GM21825 (cell line): ENCODE measurements at regions not wholly inside any gene's neighbourhood (a gene's known extent, or its start where the extent isn't known, plus 50 kb on each side); places are given as distances from the start of the nearest gene placed in this dataset.
"Not testable (repeated sequence)": the region's sequence is repeated elsewhere in the genome, so short reads cannot be mapped to it uniquely, and the experiment has no call there.

Source experiments
- ATAC-seq: cut with Tn5 transposase; IDR thresholded peaks from one replicate; pipeline ENCODE4 v1.9.1; 2021; ENCODE audit warnings: mild to moderate bottlenecking, moderate library complexity; ENCODE audit not compliant: unreplicated experiment

- not testable (repeated sequence) for ATAC-seq
Observed at GRCh38 chr17:64800987-64801386, 118.3 kb downstream of the LRRC37A3 start.

GRCh38 chr17:64800361-64800895 lies 118.8 kb downstream of the LRRC37A3 start:
- ATAC-seq, result not testable (repeated sequence)

DNA sequence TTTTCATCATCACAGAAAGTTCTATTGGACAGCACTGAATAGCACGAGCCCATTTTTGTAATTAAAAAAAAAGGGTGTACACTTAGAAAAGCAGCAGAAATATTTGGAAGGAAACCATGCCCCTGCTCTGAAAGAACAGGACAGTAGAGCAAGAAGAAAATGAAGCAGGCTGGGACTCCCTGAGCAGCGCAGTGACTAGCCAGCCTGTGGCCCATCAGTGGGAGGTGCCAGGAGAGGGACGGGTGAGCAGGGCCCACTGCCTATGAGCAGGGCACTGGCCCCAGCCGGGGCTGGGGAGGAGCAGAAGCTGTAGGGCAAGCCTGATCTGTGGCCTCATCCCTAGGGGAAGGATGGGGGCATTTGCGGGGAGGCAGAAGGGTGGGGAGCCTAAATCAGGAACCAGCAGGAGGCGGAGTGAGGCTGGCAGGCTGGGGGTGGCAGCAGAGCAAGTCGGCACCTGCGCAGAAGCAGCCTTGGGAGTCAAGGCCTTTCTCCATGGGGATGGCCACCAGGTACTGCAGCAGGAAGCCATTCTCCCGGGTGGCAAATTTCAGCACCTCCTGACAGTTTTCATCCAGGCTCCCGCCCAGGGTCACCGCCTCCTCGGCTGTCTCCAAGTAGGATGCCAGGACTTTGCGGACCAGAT lies 119.6 kb downstream of the LRRC37A3 start:
- not testable (repeated sequence) for ATAC-seq

GRCh38 chr17:64798961-64799360 lies 120.3 kb downstream of the LRRC37A3 start:
- ATAC-seq, result not testable (repeated sequence)

DNA sequence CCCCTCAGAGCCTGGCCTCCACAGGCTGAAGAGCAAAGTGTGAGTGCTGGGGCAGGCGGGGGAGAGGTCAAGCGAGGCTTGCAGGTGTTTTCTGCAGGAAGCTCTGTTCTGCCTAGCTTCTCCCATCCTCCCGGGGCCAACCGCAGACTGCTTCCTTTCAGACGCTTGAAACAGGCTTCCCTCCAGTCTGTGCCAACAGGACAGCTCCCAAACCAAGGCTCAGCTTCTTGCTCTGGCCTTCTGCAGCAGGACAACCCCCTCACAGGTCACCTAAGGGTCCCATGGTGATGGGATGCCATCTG lies 120.8 kb downstream of the LRRC37A3 start:
- peak; percentile 61 for ATAC-seq

- not testable (repeated sequence) for ATAC-seq
Observed at GRCh38 chr17:64797746-64798488, 121.4 kb downstream of the LRRC37A3 start.

DNA sequence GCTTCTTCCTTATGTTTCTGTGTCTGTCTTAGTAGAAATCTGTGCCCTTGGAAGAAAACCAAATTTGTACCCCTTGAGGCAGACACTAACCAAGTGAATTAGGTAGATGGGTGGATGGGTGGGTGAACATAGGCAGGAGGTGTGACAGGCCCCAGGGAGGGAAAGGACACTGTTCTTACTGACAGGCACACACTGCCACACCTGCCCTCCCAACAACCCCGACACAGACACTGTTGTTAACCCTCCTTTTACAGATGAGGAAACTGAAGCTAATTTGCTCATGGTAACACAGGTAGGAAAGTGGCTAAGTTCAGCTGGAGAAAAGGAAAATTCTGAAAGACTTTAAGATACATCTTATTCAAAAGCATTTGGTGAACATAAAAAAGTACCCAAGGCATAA lies 123.9 kb downstream of the LRRC37A3 start:
- not testable (repeated sequence) for ATAC-seq

- ATAC-seq, result not testable (repeated sequence)
Observed at GRCh38 chr17:64794548-64795274, 124.6 kb downstream of the LRRC37A3 start.

- ATAC-seq, result not testable (repeated sequence)
Observed at GRCh38 chr17:64794113-64794512, 125.2 kb downstream of the LRRC37A3 start.

GRCh38 chr17:64792793-64793575 lies 126.3 kb downstream of the LRRC37A3 start:
- ATAC-seq, result not testable (repeated sequence)

GRCh38 chr17:64792276-64792675 lies 127.0 kb downstream of the LRRC37A3 start:
- not testable (repeated sequence) for ATAC-seq

GRCh38 chr17:64791691-64792090 lies 127.6 kb downstream of the LRRC37A3 start:
- not testable (repeated sequence) for ATAC-seq

DNA sequence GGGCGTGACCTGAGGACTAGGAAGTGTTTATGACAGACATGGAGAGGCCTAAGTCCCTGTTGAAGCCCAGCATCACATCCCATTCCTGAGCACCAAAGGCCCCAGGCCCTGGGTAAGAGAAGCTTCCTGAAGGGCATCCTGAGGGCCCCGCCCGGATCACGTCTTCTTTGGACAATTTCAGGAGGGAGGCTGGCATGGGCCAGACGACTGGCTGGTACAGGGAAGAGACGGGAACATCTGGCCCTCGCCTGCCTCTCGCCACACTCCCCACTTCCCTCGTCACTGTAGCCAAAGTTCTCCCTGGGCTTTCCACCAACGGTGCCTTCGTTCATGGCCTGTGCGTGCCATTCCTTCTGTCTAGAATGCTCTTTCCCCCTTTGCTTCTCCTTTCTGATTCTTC lies 128.1 kb downstream of the LRRC37A3 start:
- ATAC-seq, result not testable (repeated sequence)

- ATAC-seq, result not testable (repeated sequence)
Observed at GRCh38 chr17:64790690-64791089, 128.6 kb upstream of the SMURF2 start.

DNA sequence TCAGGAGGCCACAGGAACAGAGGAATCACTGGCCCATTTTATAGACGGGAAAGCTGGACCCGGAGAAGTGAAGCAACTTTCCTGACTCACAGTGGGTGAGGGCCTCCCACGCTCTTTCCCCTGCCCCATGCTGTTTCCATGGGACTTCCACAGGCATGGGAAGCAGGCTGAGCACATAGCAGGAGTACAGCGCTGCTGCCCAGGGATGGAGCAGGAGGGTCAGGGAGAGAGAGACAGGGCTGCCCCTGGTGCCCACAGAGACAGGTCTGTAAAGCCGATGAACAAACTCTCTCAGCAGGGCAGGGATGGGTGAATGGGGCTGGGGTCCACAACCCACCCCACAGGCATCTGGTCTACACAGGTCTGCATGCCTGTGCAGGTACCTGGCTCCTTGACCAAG lies 128.1 kb upstream of the SMURF2 start:
- not testable (repeated sequence) for ATAC-seq

DNA sequence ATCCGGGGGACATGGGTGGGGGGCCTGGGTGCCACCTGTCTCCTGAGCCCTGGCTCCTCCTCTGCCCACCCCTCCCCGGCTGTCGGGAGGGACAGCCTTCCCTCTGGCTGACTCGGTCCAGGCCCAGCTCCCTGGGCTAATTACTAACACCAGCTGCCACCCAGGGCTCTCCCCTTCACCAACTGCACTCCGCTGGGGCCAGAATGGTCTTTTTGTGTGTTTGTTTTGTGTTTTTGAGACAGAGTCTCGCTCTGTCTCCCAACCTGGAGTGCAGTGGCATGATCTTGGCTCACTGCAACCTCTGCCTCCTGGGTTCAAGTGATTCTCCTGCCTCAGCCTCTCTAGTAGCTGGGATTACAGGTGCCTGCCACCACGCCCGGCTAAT lies 126.9 kb upstream of the SMURF2 start:
- ATAC-seq, result not testable (repeated sequence)

- ATAC-seq, result no peak
Observed at GRCh38 chr17:64788286-64789060, 126.4 kb upstream of the SMURF2 start.

- no peak for ATAC-seq
Observed at GRCh38 chr17:64787921-64788271, 125.8 kb upstream of the SMURF2 start.

- no peak for ATAC-seq
Observed at GRCh38 chr17:64787255-64787920, 125.3 kb upstream of the SMURF2 start.

- no peak for ATAC-seq
Observed at GRCh38 chr17:64786337-64786736, 124.2 kb upstream of the SMURF2 start.
